Testis (tissue), 2 donors: ENCODE measurements at regions not wholly inside any gene's neighbourhood (a gene's known extent, or its start where the extent isn't known, plus 50 kb on each side); places are given as distances from the start of the nearest gene placed in this dataset.

Source experiments
- DNase-seq: peaks from one replicate; pipeline ENCODE4 v3.0.0-alpha.2; 2019
- H3K27ac ChIP-seq, 2 donors: fragments of 200-600 bp; sonication (generic); one replicate each; pipeline ENCODE4 v1.5.1; 2019
- H3K27me3 ChIP-seq: fragments of 200-600 bp; sonication (generic); one replicate; pipeline ENCODE4 v1.5.1; 2019
- H3K36me3 ChIP-seq: fragments of 200-600 bp; sonication (generic); one replicate; pipeline ENCODE4 v1.5.1; 2017; ENCODE audit warnings: low read depth; ENCODE audit errors: missing control alignments
- H3K4me1 ChIP-seq: fragments of 200-600 bp; sonication (generic); one replicate; pipeline ENCODE4 v1.5.1; 2019
- H3K4me3 ChIP-seq, 2 donors: fragments of 200-600 bp; sonication (generic); one replicate each; pipeline ENCODE4 v1.5.1; 2017 to 2019
- H3K9me3 ChIP-seq: fragments of 200-600 bp; sonication (generic); one replicate; pipeline ENCODE4 v1.5.1; 2017
- POLR2A ChIP-seq: fragments of 450-650 bp; IDR thresholded peaks from one replicate; pipeline ENCODE4 v1.6.1; 2017; ENCODE audit warnings: antibody characterized with exemption, mild to moderate bottlenecking, moderate library complexity
- WGBS, 2 donors: methylation state at CpG; one replicate each; pipeline ENCODE4 v1.1.5; 2018; 5-methylcytosine and 5-hydroxymethylcytosine counted together
- intact Hi-C: fragments of 100-400 bp; cut with DNase I; formaldehyde crosslinking; loops from one replicate; pipeline ENCODE4 v1.15.1; 2023; ENCODE audit warnings: low total_unique reads
- TF ChIP-seq, protein P1 (sequence below), 3 experiments: fragments of 450-650 bp in 2 of 3; fragments of 200-600 bp in 1 of 3; sonication (generic) in 1 of 3; IDR thresholded peaks; one replicate each; pipeline ENCODE4 v1.5.1; 2016 to 2019; ENCODE audit warnings: antibody characterized with exemption in 3 of 3, mild to moderate bottlenecking in 2 of 3, moderate library complexity in 1 of 3

- no peak overlapping the region for H3K27ac ChIP-seq
- no peaks in the 10 kb centered on the region for H3K27me3 ChIP-seq
- TF ChIP-seq, protein P1, sequence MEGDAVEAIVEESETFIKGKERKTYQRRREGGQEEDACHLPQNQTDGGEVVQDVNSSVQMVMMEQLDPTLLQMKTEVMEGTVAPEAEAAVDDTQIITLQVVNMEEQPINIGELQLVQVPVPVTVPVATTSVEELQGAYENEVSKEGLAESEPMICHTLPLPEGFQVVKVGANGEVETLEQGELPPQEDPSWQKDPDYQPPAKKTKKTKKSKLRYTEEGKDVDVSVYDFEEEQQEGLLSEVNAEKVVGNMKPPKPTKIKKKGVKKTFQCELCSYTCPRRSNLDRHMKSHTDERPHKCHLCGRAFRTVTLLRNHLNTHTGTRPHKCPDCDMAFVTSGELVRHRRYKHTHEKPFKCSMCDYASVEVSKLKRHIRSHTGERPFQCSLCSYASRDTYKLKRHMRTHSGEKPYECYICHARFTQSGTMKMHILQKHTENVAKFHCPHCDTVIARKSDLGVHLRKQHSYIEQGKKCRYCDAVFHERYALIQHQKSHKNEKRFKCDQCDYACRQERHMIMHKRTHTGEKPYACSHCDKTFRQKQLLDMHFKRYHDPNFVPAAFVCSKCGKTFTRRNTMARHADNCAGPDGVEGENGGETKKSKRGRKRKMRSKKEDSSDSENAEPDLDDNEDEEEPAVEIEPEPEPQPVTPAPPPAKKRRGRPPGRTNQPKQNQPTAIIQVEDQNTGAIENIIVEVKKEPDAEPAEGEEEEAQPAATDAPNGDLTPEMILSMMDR (IDR thresholded peaks at IDR 0.05): no peak
- TF ChIP-seq POLR2A: no peak
- intact Hi-C loops: no loop called here
- H3K9me3 ChIP-seq: no peaks in the 10 kb centered on the region
- no peaks in the 10 kb centered on the region for H3K36me3 ChIP-seq
- H3K4me3 ChIP-seq: no peak overlapping the region
- 50 to 58% methylated on average over 1 of the region's 1 CpG for WGBS, 2 donors
- DNase-seq: no peak
- no peaks in the 10 kb centered on the region for H3K4me1 ChIP-seq
These were observed 856.6 kb upstream of the SPRY2 start for GRCh38 chr13:81197483-81197882.

GRCh38 chr13:81194362-81194761 is 853.4 kb upstream of the SPRY2 start:
- H3K27ac ChIP-seq: no peak overlapping the region
- intact Hi-C loops: no loop called here
- H3K9me3 ChIP-seq: no peaks in the 10 kb centered on the region
- no peaks in the 10 kb centered on the region for H3K4me1 ChIP-seq
- H3K36me3 ChIP-seq: no peaks in the 10 kb centered on the region
- no peak for TF ChIP-seq POLR2A
- TF ChIP-seq, protein P1 (IDR thresholded peaks at IDR 0.05): no peak
- no peak for DNase-seq
- H3K4me3 ChIP-seq: no peak overlapping the region
- H3K27me3 ChIP-seq: no peaks in the 10 kb centered on the region

- 69 to 72% methylated on average over 3 of the region's 3 CpGs for WGBS, 2 donors
- intact Hi-C loops: no loop called here
- Histone ChIP-seq H3K27me3 (no peaks in the 10 kb centered on the region), H3K4me3 (no peak overlapping the region), H3K9me3 (no peaks in the 10 kb centered on the region), H3K36me3 (no peaks in the 10 kb centered on the region), H3K27ac (no peak overlapping the region), H3K4me1 (no peaks in the 10 kb centered on the region)
- DNase-seq: no peak
- no peak for TF ChIP-seq POLR2A
- TF ChIP-seq, protein P1 (IDR thresholded peaks at IDR 0.05): no peak
These were observed 843.8 kb upstream of the SPRY2 start for GRCh38 chr13:81184556-81185265.

- WGBS, 2 donors: 82 to 88% methylated on average over 3 of the region's 3 CpGs
These were observed 831.7 kb upstream of the SPRY2 start for GRCh38 chr13:81172603-81173002.

More at GRCh38 chr13:81172603-81173002, 831.7 kb upstream of the SPRY2 start:
- Histone ChIP-seq H3K36me3 (no peaks in the 10 kb centered on the region), H3K27me3 (no peaks in the 10 kb centered on the region), H3K4me1 (no peaks in the 10 kb centered on the region), H3K4me3 (no peak overlapping the region), H3K27ac (no peak overlapping the region), H3K9me3 (no peaks in the 10 kb centered on the region)
- TF ChIP-seq, protein P1 (IDR thresholded peaks at IDR 0.05): no peak
- TF ChIP-seq POLR2A: no peak
- DNase-seq: no peak
- intact Hi-C loops: no loop called here
